ENCODE measurements at regions not wholly inside any gene's neighbourhood (a gene's known extent, or its start where the extent isn't known, plus 50 kb on each side); places are given as distances from the start of the nearest gene placed in this dataset.
"Not testable (repeated sequence)": the region's sequence is repeated elsewhere in the genome, so short reads cannot be mapped to it uniquely, and the experiment has no call there.

GRCh38 chr2:106336108-106336507 is 132.1 kb downstream of the RGPD3 start:
- Histone ChIP-seq H3K27ac (replicated peaks) (no peak overlapping the region), H3K4me3 (replicated peaks; ENCODE audit: insufficient read depth, low read length) (no peak overlapping the region), H3K27me3 (ENCODE audit: insufficient read depth, poor library complexity, severe bottlenecking) (no peaks in the 10 kb centered on the region)
- DNase-seq (ENCODE audit: low read depth in 1 of 2, low spot score in 1 of 2) = no peak
- TF ChIP-seq SPI1 (IDR thresholded peaks at IDR 0.05; ENCODE audit: borderline replicate concordance, low read depth) = no peak
- TF ChIP-seq, protein P1, sequence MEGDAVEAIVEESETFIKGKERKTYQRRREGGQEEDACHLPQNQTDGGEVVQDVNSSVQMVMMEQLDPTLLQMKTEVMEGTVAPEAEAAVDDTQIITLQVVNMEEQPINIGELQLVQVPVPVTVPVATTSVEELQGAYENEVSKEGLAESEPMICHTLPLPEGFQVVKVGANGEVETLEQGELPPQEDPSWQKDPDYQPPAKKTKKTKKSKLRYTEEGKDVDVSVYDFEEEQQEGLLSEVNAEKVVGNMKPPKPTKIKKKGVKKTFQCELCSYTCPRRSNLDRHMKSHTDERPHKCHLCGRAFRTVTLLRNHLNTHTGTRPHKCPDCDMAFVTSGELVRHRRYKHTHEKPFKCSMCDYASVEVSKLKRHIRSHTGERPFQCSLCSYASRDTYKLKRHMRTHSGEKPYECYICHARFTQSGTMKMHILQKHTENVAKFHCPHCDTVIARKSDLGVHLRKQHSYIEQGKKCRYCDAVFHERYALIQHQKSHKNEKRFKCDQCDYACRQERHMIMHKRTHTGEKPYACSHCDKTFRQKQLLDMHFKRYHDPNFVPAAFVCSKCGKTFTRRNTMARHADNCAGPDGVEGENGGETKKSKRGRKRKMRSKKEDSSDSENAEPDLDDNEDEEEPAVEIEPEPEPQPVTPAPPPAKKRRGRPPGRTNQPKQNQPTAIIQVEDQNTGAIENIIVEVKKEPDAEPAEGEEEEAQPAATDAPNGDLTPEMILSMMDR (IDR thresholded peaks at IDR 0.05; ENCODE audit: insufficient read depth, low read length) = no peak
- no peak for TF ChIP-seq POLR2AphosphoS5 (IDR thresholded peaks at IDR 0.05; ENCODE audit: low read depth)
- TF ChIP-seq REST (IDR thresholded peaks at IDR 0.05; ENCODE audit: insufficient replicate concordance, low read depth) = no peak
- no peak for TF ChIP-seq GABPA (IDR thresholded peaks at IDR 0.05; ENCODE audit: low read depth)

GRCh38 chr2:106334802-106335201 is 133.4 kb downstream of the RGPD3 start:
- no peak overlapping the region for H3K4me3 ChIP-seq (replicated peaks; ENCODE audit: insufficient read depth, low read length)
- TF ChIP-seq SPI1 (IDR thresholded peaks at IDR 0.05; ENCODE audit: borderline replicate concordance, low read depth) = no peak
- no peak for TF ChIP-seq GABPA (IDR thresholded peaks at IDR 0.05; ENCODE audit: low read depth)
- no peaks in the 10 kb centered on the region for H3K27me3 ChIP-seq (ENCODE audit: insufficient read depth, poor library complexity, severe bottlenecking)
- no peak for DNase-seq (ENCODE audit: low read depth in 1 of 2, low spot score in 1 of 2)
- no peak overlapping the region for H3K27ac ChIP-seq (replicated peaks)

GRCh38 chr2:106333253-106333873 is 134.8 kb downstream of the RGPD3 start:
- H3K4me3 ChIP-seq (replicated peaks; ENCODE audit: insufficient read depth, low read length); H3K27ac ChIP-seq (replicated peaks); H3K27me3 ChIP-seq (ENCODE audit: insufficient read depth, poor library complexity, severe bottlenecking); DNase-seq (ENCODE audit: low read depth in 1 of 2, low spot score in 1 of 2): not testable (repeated sequence)

DNA sequence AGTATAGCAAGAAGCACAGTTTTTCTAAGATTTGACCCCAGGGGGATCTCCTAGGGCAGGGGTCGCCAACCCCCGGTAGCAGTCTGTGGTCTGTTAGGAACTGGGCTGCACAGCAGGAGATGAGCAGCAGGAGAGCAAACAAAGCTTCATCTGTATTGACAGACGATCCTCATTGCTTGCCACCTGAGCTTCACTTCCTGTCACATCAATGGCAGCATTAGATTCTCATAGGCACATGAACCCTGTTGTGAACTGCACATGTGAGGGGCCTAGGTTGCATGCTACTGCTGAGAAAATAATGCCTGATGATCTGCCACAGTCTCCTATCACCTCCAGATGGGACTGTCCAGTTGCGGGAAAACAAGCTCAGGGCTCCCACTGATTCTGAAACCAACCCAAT is 136.2 kb downstream of the RGPD3 start:
- Histone ChIP-seq H3K4me3 (replicated peaks; ENCODE audit: insufficient read depth, low read length) (no peak overlapping the region), H3K27me3 (ENCODE audit: insufficient read depth, poor library complexity, severe bottlenecking) (no peaks in the 10 kb centered on the region), H3K27ac (replicated peaks) (no peak overlapping the region)
- no peak for DNase-seq (ENCODE audit: low read depth in 1 of 2, low spot score in 1 of 2)
- TF ChIP-seq REST (IDR thresholded peaks at IDR 0.05; ENCODE audit: insufficient replicate concordance, low read depth) = no peak
- TF ChIP-seq, protein P1 (IDR thresholded peaks at IDR 0.05; ENCODE audit: insufficient read depth, low read length) = no peak
- TF ChIP-seq GABPA (IDR thresholded peaks at IDR 0.05; ENCODE audit: low read depth) = no peak
- TF ChIP-seq POLR2AphosphoS5 (IDR thresholded peaks at IDR 0.05; ENCODE audit: low read depth) = no peak
- TF ChIP-seq SPI1 (IDR thresholded peaks at IDR 0.05; ENCODE audit: borderline replicate concordance, low read depth) = no peak
